ENCODE measurements at regions not wholly inside any gene's neighbourhood (a gene's known extent, or its start where the extent isn't known, plus 50 kb on each side); places are given as distances from the start of the nearest gene placed in this dataset.
"Not testable (repeated sequence)": the region's sequence is repeated elsewhere in the genome, so short reads cannot be mapped to it uniquely, and the experiment has no call there.

DNA sequence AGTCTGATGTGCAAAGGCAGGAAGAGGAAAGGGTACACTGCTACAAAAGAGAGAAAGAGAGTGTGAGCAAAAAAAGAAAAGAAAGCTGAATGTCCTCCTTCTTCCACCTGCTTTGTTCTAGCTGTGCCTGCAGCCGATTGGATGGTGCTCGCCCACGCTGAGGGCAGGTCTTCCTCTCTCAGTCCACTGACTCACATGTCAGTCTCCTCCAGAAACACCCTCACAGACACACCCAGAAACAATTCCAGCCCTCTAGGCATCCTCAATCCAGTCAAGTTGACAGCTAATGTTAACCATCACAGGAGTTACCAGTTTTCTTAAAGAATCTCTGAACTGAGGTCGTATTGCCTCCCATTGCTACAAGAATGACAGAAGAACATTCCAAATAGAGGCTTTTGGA is 411.9 kb upstream of the SASH1 start:
- DNase-seq = no peak

DNA sequence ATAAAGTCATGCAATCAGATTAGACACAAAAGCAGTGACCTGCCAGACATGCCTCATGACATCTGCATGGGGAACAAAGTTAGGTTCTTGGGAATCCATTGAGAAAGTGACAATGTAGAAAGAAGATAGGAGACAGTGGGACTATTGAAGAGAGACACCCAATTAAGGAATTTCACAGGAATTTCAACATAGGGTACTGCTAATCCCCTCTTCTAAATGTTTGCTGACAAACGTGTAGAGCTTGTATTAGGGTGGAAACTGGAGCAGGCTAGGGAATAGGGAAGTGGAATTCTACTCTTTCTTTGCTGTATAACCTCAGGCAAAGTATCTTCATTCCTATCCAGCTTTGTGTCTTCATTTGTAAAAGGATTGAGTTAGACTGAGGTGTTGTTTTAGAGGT is 409.4 kb upstream of the SASH1 start:
- no peak for DNase-seq

DNA sequence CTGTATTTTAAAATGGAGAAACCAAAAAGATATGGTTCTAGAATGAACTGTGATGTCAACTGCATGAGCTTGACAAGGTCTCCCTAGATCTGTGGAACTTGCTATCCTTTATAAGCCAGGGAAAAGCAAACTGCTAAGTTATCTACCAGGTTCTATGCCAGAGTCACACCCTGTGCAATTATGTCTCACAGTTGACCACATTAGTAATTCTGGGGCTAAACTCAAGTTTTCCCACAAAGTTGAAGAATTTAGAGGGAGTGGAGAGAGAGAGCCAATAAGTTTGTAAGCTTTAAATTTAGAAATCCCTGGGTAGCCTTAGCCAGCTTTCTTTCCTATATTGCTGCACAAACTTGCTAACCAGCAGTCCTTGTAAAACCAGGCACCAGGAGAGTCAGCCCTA is 407.0 kb upstream of the SASH1 start:
- DNase-seq = no peak

DNA sequence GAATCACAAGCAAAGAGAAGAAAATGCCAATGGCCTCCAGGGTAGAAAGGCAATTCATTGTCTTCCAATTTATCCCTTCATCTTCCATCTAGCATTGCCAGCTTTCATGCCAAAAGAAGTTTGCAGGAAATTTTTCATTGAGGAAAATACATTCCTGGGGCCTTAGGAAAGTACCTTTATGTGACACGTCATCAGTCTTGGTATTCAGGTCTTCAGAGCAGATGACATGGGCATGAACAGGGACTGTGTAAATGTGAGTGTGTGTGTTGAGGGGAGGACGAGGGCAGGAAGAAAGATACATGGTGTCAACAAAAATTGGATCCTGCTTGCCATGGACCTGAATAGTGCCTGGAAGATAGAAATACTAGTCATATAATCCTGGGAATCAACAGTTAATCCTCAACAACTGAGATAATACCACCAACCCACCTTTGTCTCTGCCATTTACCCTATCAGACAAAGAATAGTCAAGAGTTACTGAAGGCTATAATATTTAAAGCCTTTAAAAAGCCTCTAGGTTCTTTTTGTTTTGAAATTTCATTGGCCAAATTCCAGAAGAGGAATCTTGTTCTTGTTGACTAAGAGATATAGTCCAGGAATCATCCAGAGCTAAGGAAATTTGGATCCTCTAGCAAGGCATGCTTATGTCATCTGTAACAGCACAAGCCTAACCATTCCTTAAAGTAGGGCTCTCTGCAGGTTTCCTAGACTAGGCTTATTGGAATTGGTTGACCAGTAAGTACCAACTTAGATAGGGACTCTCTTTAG is 405.8 kb upstream of the SASH1 start:
- DNase-seq = no peak

DNA sequence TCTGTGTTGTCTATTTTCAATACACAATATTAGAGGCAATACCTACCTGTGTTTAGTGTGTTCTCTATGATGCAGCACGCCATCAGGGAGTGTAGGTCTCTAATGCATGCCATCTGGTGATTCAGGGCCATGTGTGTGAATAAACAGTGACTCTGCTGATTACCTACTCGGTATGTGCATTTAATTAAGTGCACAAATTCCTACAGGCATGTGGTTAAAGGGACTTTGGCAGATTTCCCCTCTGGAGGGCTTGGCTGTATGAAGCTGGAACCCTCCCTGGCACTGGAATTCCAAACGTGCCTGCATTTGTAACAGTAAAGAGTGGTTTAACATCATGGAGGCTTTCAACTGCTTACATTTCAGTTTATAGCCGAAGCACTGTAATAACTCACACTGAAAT is 401.5 kb upstream of the SASH1 start:
- no peak for DNase-seq

DNA sequence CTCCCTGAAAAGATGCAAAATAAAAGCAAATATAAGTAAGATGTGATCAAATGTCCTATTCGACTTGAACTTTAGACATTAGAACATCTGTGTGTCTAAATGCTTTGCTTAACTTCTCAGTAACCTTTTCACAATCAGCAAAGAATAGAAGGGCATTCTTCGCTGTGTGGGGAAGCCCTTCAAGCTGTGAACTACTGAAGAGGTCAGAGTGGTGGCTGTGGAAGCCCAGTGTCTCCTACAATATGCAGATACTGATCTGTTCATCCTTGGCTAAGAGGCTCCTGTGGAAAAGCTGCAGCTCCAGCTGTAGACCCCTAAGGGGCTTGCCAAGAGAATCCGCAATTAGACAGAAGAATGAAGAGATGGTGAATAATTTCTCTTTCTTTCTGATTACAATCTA is 400.3 kb upstream of the SASH1 start:
- no peak for DNase-seq

DNA sequence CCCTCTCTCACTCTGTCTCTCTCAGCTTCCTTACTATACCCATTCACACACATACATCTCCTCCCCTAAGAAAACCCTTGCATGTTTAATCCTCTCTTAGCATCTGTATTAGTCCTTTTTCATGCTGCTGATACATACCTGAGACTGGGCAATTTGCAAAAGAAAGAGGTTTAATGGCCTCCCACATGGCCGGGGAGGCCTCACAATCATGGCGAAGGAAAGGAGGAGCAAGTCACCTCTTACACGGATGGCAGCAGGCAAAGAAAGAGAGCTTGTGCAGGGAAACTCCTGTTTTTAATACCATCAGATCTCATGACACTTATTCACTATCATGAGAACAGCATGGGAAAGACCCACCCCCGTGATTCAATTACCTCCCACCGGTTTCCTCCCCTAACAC is 398.5 kb upstream of the SASH1 start:
- no peak for DNase-seq

DNA sequence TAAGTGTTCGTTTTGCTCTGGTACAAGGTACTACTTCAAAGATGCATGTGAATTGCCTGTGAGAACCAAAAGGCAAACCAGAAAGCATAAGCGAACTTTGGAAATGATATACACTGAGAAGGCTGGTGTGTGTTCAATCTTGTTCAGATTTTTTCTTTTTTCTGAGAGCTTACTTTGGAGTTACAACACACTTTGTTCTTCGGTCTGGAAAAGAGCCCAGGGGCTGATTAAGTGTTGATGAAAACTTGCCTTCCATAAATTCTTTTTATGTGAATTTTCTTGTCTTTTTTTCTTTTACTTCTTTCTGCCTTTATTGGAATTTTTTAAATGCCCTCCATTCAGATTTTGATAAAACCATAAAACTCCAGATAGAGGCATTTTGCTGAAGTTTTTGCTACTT is 395.1 kb upstream of the SASH1 start:
- no peak for DNase-seq

DNA sequence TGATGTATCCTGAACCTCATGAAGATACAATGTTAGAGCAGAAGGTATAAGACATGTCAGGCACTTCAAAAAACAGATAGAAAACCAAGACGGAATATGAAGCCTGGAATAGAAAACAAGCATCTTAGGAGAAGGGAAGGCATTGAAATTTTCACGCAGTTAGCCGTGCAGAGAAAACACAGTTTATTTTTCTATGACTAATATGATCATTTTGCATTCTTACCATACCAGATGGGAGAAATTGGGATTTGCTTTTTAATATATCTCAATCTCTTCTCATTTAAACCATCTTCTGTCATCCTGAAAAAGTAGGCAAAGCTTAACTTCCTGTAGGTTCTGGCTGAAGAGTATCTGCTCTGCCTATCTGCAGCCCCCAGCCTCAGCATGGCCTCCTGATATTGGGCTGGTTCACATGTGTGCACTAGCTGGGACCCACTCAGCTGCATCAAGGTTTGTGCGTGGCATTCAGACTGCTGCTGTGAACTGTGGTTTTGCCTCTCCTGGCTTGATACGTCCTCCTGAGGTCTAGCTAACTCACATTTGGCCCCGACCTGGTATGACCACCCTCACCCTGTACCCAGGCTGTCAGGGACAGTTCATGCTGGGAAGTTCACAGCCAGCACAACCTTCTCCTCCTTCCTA is 392.5 kb upstream of the SASH1 start:
- no peak for DNase-seq

DNA sequence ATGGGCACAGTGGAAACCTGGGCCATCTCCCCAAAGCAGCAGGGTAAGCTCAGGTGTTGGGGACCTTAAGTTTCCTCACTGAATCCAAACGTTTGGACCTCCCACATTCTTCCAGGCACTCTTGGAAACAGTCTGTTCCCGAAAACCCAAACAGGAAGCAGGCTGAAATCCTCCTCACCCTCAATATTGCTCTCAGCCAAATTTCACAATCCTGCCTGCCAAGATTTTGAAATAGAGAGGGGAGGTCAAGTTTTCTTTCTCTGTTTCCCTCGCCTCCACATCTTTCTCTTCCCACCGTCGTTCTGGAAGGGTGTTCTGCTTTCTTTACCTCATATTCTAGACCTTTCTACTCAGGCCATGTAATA is 392.0 kb upstream of the SASH1 start:
- DNase-seq = no peak

DNA sequence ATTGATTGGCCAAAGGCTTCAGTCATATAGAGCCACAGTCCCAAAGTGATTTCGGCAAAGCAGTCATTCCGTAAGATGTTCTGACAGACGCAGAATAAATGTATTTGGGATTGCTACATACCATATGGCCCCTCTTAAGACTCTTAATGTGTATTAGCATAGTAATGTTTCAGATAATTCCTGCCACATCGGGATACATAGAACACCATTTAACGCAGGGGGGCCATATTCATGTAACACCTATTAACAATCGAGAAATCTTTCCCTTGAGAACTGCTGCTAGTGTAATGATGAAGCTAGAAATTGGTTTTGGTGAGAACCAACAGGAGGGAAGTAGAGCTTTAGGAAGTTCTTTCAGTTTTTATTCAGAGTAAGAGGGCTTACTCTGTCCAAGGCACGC is 390.9 kb upstream of the SASH1 start:
- no peak for DNase-seq

DNA sequence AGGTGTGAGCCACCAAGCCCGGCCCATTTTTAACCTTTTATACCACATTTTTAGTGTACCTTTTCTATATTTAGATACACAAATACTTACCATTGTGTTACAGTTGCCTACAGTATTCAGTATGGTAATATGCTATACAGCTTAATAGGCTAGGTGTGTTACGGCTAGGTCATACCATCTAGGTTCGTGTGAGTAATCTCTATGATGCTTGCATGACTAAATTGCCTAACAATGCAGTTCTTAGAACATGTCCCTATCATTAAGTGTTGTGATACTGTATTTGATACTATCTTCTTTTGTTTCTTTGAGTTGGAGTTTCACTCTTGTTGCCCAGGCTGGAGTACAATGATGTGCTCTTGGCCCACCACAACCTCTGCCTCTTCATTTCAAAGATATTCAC is 387.7 kb upstream of the SASH1 start:
- no peak for DNase-seq

DNA sequence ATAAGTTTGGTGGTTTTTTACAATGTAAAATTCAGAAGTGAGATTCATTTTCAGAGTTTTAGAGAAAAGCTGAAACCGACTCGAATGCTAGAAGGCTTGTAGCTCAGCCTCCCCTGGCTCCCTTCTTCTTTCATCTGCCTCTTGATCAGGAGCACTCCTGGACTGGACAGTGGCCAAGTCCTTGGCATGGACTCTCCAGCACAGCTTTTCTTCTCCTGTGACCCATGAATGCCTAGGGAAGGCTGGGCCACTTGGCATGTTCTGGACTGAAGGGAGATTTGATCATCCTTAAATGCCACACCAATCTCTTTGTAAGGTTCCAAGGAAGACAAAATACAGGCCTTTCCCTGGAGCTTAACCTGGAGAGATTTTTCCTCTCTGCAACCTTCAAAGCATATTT is 384.0 kb upstream of the SASH1 start:
- no peak for DNase-seq

DNA sequence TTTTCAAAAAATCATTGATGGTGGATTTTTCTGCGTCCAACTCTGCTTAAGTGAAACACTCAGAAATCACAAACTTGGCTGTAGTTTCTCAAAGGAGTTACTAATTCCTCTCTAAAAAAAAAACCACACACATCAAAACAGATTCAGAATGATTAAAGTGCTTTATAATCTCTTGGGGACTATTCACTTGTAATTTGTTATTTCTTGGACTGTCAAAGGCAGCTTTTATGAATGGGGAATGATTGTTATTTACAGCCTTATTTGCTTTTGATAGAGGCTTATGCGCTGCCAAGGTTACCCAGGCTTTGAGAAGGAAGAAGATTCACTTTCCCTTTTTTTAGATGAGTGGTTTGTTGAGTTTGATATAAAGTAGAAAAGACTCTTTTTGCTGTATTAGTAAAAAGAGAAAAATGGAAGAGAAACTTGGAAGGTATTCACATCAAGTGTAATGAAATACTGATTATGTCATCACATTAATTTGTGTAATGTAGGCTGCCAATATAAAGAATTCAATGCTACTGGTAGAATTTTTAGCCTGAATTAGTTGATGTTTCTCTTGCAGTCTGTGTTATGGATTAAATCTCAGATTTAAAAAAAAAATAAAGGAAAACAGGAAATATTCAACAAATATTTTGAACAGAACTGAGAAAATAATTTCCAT is 381.0 kb upstream of the SASH1 start:
- no peak for DNase-seq

DNA sequence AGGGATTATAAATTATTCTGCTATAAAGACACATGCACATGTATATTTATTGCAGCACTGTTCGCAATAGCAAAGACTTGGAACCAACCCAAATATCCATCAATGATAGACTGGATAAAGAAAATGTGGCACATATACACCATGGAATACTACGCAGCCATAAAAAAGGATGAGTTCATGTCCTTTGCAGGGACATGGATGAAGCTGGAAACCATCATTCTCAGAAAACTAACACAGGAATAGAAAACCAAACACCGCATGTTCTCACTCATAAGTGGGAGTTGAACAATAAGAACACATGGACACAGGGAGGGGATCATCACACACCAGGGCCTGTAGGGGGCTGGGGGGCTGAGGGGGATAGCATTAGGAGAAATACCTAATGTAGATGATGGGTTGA is 377.2 kb upstream of the SASH1 start:
- DNase-seq = not testable (repeated sequence)

DNA sequence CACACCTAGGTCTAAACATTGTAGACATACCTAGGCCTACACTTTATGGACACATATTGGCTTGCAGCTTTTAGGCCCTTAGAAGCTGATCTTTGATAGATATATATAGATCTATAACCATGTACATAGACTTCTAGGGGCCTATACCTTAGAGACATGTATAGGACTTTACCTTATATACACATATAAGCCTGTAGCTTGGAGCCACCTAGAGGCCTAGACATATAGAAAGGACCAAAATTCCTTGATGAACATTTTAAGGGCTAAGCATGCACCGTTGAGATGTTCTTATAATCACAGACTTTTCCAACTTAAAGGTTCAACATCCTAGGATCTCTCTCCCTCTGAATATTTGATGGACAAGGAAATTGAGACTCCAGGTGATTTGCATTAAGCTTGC is 371.7 kb upstream of the SASH1 start:
- no peak for DNase-seq

DNA sequence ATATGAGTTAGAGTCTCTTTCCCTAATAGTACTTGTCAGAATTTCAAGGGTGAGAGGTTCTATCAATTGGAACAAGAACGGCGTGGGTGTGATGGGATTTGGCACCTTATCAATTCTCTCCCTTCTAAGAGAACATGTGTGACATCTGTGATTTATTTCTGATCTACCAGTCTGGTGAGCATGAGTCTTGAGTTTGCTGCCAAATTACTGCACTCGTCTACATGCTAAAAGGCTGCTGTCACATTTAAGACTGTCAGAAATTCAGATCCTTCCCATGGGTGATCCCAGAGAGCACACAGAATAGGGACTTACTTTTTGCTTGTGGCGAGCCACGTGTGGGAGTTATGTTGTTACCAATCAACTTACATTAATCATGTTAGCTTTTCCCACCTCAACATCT is 370.2 kb upstream of the SASH1 start:
- DNase-seq = no peak

DNA sequence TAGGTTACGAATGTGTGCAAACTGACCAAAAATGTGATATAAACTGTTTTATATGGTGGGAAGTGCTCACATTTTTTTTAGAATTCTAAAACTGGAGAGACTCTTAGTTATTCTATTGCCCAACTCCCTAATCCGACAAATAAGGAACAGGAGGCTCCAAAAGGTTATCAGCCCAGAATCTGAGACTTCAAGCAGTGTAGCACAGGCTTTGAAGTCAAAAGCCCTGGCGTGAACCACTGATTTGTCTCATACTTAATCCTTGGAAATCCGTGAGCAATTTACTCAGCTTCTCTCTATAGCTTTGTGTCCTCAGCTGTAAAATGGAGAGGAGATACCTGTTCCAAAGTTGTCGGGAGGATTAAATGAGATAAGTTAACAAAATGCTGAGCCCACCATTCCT is 368.8 kb upstream of the SASH1 start:
- no peak for DNase-seq

DNA sequence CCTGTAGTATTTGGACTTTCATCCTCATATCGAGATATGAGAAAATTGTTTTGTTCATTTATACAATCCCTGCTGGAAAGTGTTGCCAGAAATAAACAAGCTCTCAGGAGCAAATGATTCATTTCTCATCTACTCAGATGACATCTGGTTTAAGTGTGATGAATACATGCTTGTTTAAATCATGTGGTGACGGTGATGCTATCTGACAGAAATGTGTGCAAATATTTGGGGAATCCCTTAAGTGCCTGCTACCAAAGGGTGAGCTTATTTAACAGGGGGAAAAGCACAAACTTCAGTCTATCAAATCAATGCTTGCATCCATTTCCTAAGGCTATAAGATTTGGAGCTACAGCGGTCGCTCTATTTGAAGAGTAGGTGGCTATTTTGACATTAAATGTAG is 368.3 kb upstream of the SASH1 start:
- no peak for DNase-seq

DNA sequence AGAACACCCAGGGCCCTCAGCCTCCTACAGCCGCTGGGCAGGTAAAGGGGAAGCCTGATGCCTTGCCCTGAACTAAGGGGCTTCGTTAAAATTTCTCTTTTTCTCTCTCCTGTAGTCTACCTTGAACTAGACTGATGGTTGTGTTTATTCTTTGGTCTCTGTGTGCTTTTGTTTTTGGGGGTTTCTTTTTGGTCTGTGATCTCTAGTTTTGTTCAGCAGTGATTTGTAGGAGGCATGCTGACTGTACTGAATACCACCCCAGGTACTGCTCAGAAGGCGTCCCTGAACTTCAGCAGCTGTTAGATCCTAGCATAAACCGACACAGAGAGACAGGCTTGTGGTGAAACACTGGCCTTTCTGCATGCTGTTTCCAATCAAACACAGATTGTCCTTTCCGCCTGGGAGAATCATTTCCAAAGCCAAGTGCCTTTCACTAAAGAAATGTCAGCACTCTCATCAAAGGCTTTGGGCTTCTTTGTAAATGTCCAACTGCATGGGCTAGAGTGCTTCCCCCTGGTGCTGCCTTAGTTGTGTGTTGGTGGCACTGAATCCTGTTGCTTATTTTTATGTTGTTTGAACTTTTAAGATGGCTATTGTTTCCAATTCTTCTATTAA is 364.7 kb upstream of the SASH1 start:
- no peak for DNase-seq

DNA sequence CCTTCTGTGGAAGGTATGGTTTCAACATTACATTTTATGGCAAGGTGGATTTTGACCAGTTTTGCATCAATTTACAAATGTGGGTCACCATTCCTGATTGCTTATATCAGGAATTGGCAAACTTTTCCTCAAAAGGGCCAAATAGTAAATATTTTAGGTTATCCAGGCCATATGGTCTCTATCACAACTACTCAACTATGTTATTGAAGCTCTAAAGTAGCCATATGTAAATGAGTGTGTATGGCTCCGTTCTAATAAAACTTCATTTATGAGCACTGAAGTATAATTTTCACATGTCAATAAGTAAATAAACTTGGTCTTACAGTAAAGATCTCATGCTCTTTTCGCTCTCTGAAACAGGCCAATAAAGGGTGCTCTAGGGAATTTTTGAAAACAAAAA is 362.7 kb upstream of the SASH1 start:
- DNase-seq = no peak

DNA sequence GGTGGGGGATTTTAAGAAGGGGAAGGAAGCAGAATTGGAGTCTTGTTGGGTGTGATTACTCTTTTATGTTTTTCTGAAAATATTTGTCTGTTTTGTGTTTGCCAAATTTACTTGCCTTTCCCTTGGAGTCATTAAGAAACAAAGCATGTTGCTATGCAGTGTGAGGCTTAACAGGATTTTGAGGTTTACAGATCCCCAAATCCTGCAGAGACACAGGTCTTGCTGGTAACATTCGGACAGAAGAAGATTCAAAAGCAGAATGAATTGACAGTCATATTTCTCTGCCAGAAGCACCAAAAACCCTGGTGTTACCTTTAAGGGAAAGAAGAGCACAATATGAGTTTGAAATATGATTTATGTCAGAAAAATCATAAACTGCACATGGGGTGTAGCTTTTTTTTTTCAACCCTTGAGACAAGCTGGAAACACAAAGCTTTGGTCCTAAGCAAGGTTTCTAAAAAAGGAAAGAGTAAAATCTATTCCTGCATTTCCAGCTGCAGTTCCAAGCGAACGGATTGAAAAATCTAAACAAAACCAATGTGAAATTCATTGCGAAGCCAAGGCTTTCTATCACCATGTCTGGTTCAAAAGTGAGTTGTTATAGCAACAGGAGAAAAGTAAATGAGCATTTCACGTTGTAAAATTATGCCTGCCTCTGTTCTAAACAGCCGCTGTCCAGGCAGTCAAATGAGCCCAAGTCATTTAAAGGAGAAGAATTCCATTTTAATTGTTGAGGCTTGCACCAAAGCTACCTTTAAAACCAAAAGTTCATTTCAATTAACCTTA is 358.9 kb upstream of the SASH1 start:
- DNase-seq = no peak

DNA sequence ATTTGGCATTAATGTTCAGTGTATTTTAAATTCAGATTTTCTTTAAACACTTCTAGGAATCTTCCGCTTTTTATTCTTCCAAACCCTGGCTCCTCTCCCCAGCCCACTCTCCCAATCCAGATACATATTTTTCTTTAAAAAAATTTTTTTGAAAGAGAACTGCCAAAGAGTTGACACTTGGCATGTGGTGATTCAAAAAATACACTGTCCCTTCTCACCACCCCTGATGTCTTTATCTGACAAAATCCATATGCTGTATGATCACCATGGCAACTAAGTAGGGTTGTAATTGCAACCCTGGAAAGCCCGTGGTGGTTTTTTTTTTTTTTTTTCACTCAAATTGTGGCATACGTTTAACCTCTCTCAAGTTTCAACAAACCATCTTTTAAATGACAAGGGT is 355.8 kb upstream of the SASH1 start:
- no peak for DNase-seq

Measured in effector CD8-positive, alpha-beta T cell (primary cell).